PC-9 (cell line): ENCODE measurements at regions not wholly inside any gene's neighbourhood (a gene's known extent, or its start where the extent isn't known, plus 50 kb on each side); places are given as distances from the start of the nearest gene placed in this dataset.
"Not testable (repeated sequence)": the region's sequence is repeated elsewhere in the genome, so short reads cannot be mapped to it uniquely, and the experiment has no call there.

Experiments used
- EZH2 ChIP-seq: fragments of 200-600 bp; sonication (generic); IDR thresholded peaks from 2 replicates; pipeline ENCODE4 v1.8.0; 2017; ENCODE audit warnings: antibody characterized with exemption, low read depth
- TF ChIP-seq, protein P1 (sequence below): fragments of 200-600 bp; sonication (generic); conservative IDR thresholded peaks from 2 replicates; pipeline ENCODE4 v1.6.1; 2017; ENCODE audit warnings: mixed run types, antibody characterized with exemption, mild to moderate bottlenecking, moderate library complexity

DNA sequence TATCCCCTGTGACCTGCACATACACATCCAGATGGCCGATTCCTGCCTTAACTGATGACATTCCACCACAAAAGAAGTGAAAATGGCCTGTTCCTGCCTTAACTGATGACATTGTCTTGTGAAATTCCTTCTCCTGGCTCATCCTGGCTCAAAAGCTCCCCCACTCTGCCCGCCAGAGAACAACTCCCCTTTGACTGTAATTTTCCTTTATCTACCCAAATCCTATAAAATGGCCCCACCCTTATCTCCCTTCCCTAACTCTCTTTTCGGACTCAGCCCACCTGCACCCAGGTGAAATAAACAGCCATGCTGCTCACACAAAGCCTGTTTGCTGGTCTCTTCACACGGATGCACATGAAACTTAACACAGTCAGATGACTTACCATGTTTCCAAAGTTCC is 403.8 kb downstream of the TBC1D32 start:
- TF ChIP-seq, protein P1, sequence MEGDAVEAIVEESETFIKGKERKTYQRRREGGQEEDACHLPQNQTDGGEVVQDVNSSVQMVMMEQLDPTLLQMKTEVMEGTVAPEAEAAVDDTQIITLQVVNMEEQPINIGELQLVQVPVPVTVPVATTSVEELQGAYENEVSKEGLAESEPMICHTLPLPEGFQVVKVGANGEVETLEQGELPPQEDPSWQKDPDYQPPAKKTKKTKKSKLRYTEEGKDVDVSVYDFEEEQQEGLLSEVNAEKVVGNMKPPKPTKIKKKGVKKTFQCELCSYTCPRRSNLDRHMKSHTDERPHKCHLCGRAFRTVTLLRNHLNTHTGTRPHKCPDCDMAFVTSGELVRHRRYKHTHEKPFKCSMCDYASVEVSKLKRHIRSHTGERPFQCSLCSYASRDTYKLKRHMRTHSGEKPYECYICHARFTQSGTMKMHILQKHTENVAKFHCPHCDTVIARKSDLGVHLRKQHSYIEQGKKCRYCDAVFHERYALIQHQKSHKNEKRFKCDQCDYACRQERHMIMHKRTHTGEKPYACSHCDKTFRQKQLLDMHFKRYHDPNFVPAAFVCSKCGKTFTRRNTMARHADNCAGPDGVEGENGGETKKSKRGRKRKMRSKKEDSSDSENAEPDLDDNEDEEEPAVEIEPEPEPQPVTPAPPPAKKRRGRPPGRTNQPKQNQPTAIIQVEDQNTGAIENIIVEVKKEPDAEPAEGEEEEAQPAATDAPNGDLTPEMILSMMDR, result not testable (repeated sequence)
- not testable (repeated sequence) for TF ChIP-seq EZH2
